GM18951 (cell line): ENCODE measurements at regions not wholly inside any gene's neighbourhood (a gene's known extent, or its start where the extent isn't known, plus 50 kb on each side); places are given as distances from the start of the nearest gene placed in this dataset.

Experiments used
- POLR2A ChIP-seq: IDR thresholded peaks from 4 replicates; pipeline ENCODE4 v1.6.1; 2011; ENCODE audit warnings: mild to moderate bottlenecking; ENCODE audit not compliant: insufficient read length, insufficient read depth; ENCODE audit errors: extremely low read depth
- in situ Hi-C: fragments of 300-500 bp; cut with MboI; formaldehyde crosslinking; loops from one replicate; pipeline ENCODE4 v1.12.0; 2022; ENCODE audit warnings: low sequenced_read_pairs, mixed read lengths, inconsistent platforms; ENCODE audit not compliant: unreplicated experiment

DNA sequence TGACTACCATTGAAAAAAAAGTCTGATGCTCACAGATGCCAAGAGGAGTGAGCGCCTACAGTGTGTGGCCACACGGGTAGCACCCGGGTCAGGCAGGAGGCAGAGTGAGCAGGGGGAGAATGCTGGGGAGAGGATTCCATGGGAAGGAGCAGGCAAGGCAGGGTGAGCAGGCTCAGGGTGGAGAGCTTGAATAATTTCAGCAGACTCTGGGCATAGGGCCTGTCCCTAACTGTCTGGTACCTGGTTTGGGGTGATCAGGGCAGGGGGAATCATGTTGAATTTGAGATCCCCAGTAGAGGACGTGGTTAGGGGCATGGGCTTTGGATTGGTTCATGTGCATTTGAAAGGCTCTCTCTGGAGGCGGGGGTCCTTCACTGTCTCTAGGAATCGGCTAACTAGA is 51.2 kb upstream of the TLR3 start:
- no peak for TF ChIP-seq POLR2A
- in situ Hi-C loops: loop anchor here (10.0 kb wide), 1 partner anchor 393 kb away; no protein-coding TSS in a partner anchor

GRCh38 chr4:186018261-186018660 is 50.7 kb upstream of the TLR3 start:
- no peak for TF ChIP-seq POLR2A
- in situ Hi-C loops: loop anchor here (10.0 kb wide), 1 partner anchor 393 kb away; no protein-coding TSS in a partner anchor

DNA sequence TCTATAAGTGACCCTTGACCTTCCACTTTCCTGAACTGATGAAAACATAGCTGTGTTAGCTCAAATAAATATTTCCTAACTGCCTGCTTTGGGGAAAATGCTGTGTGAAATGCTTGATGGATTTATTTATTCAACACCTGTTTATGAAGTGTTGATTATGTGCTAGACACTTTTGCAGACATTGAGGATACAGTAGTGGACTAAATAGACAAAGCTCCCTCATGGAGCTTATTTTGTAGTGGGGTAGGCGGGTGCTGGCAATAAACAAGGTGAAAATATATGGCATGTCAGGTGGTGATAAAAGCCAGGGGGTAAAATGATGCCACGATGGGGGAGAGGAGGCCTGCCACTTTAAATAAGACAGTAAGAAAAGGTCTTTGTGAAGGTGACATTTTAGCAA is 50.2 kb upstream of the TLR3 start:
- TF ChIP-seq POLR2A: no peak
- in situ Hi-C loops: loop anchor here (10.0 kb wide), 1 partner anchor 394 kb away; no protein-coding TSS in a partner anchor
